Natural killer cell (primary cell): ENCODE measurements at regions not wholly inside any gene's neighbourhood (a gene's known extent, or its start where the extent isn't known, plus 50 kb on each side); places are given as distances from the start of the nearest gene placed in this dataset.

ENCODE experiments used
- ATAC-seq, 3 donors: fragments of 150-1000 bp in 2 of 3; fragments of 200-7000 bp in 1 of 3; cut with Tn5 transposase; 1 replicate in 1 of 3; 2 replicates in 2 of 3; pipeline ENCODE4 v1.10.0; 2021; ENCODE audit warnings: mild to moderate bottlenecking in 2 of 3, moderate library complexity in 2 of 3
- DNase-seq, 2 donors: peaks; one replicate each; pipeline versions ENCODE4 v3.0.0 to v3.0.0-alpha.2; 2013 to 2021; ENCODE audit warnings: mixed read lengths in 1 of 2
- H3K27ac ChIP-seq: one replicate; pipeline ENCODE4 v1.5.1; 2013; ENCODE audit warnings: mild to moderate bottlenecking, low read length
- H3K27me3 ChIP-seq: one replicate; pipeline ENCODE4 v1.6.1; 2013; ENCODE audit warnings: low read length; ENCODE audit not compliant: control insufficient read depth, insufficient read depth
- H3K36me3 ChIP-seq: one replicate; pipeline ENCODE4 v1.6.1; 2013; ENCODE audit warnings: low read length; ENCODE audit not compliant: control insufficient read depth, insufficient read depth
- H3K4me1 ChIP-seq: one replicate; pipeline ENCODE4 v1.6.1; 2013; ENCODE audit warnings: low read length; ENCODE audit not compliant: control insufficient read depth, insufficient read depth
- H3K4me3 ChIP-seq: one replicate; pipeline ENCODE4 v1.5.1; 2013; ENCODE audit warnings: low read length
- H3K9me3 ChIP-seq: one replicate; pipeline ENCODE4 v1.6.1; 2013; ENCODE audit warnings: low read length; ENCODE audit not compliant: control insufficient read depth, insufficient read depth
- H3K27ac Mint-ChIP-seq, 2 donors: one replicate each; pipeline ENCODE4 v1.8.0; 2022; ENCODE audit warnings: mild to moderate bottlenecking in 2 of 2, mixed read lengths in 2 of 2, moderate library complexity in 1 of 2
- H3K27me3 Mint-ChIP-seq, 2 donors: one replicate each; pipeline ENCODE4 v1.8.0; 2022; ENCODE audit warnings: low read depth in 2 of 2, mixed read lengths in 2 of 2
- H3K36me3 Mint-ChIP-seq: one replicate; pipeline ENCODE4 v1.8.0; 2022; ENCODE audit warnings: mixed read lengths
- H3K4me1 Mint-ChIP-seq, 2 donors: one replicate each; pipeline ENCODE4 v1.8.0; 2022; ENCODE audit warnings: mixed read lengths in 2 of 2
- H3K4me3 Mint-ChIP-seq: one replicate; pipeline ENCODE4 v1.8.0; 2022; ENCODE audit warnings: mild to moderate bottlenecking, moderate library complexity, mixed read lengths
- H3K9me3 Mint-ChIP-seq, 2 donors: one replicate each; pipeline ENCODE4 v1.8.0; 2022; ENCODE audit warnings: mixed read lengths in 2 of 2
- WGBS: methylation state at CpG from one replicate; pipeline ENCODE4 v1.1.7; 2013; ENCODE audit warnings: missing lambda C conversion rate; ENCODE audit not compliant: insufficient coverage; 5-methylcytosine and 5-hydroxymethylcytosine counted together
- intact Hi-C: fragments of 100-400 bp; cut with micrococcal nuclease; formaldehyde crosslinking; loops from one replicate; pipeline ENCODE4 v1.14.2; 2022
- TF ChIP-seq, protein P1 (sequence below): fragments of 200-600 bp; IDR thresholded peaks from one replicate; pipeline ENCODE4 v1.8.0; 2022; ENCODE audit warnings: antibody characterized with exemption

GRCh38 chr3:67781218-67781617 is 126.8 kb upstream of the SUCLG2 start:
- no peaks in the 10 kb centered on the region for H3K27me3 ChIP-seq
- 92% methylated on average over 11 of the region's 11 CpGs for WGBS

DNA sequence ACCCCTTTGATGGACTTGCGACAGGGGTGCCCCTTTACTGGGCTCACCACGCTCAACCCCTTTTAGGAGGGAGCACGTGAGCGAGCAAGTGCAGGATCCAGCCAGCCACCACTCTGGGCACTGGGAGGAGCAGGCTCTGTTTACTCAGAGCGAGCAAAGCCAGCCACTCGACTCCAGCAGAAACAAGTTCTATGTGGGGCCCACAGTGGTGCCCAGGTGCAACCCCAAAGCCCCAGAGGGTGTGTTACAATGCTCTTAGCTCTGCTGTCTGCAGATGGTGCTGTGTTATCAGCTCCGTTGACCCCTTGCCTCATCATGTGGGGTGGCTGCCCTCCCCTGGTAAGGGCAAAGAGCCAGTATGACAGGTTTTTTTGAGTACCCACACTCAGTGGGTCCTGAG is 120.3 kb upstream of the SUCLG2 start:
- Mint-ChIP-seq H3K36me3 (peaks cover 10% of the 10 kb centered on the region), H3K4me3 (no peak overlapping the region), H3K27me3 (peaks cover 13 to 35% of the 10 kb centered on the region in 2 donors), H3K27ac (no peak overlapping the region), H3K4me1 (no peaks in the 10 kb centered on the region), H3K9me3 (peaks cover 0 to 2% of the 10 kb centered on the region in 2 donors)
- 88% methylated on average over 7 of the region's 7 CpGs for whole genome bisulfite sequencing
- no peaks in the 10 kb centered on the region for H3K36me3 ChIP-seq
- intact Hi-C loops = no loop called here
- H3K4me3 ChIP-seq = no peak overlapping the region
- TF ChIP-seq, protein P1, sequence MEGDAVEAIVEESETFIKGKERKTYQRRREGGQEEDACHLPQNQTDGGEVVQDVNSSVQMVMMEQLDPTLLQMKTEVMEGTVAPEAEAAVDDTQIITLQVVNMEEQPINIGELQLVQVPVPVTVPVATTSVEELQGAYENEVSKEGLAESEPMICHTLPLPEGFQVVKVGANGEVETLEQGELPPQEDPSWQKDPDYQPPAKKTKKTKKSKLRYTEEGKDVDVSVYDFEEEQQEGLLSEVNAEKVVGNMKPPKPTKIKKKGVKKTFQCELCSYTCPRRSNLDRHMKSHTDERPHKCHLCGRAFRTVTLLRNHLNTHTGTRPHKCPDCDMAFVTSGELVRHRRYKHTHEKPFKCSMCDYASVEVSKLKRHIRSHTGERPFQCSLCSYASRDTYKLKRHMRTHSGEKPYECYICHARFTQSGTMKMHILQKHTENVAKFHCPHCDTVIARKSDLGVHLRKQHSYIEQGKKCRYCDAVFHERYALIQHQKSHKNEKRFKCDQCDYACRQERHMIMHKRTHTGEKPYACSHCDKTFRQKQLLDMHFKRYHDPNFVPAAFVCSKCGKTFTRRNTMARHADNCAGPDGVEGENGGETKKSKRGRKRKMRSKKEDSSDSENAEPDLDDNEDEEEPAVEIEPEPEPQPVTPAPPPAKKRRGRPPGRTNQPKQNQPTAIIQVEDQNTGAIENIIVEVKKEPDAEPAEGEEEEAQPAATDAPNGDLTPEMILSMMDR = no peak
- no peak for DNase-seq
- H3K9me3 ChIP-seq = no peaks in the 10 kb centered on the region
- no peaks in the 10 kb centered on the region for H3K27me3 ChIP-seq
- no peak overlapping the region for H3K27ac ChIP-seq
- ATAC-seq = no peak
- H3K4me1 ChIP-seq = no peaks in the 10 kb centered on the region

More at GRCh38 chr3:67781218-67781617, 126.8 kb upstream of the SUCLG2 start:
- no peak overlapping the region for H3K27ac Mint-ChIP-seq
- no peak overlapping the region for H3K4me3 Mint-ChIP-seq
- Histone ChIP-seq H3K9me3 (peaks cover 4% of the 10 kb centered on the region), H3K4me3 (no peak overlapping the region), H3K27ac (no peak overlapping the region), H3K4me1 (no peaks in the 10 kb centered on the region), H3K36me3 (no peaks in the 10 kb centered on the region)
- peaks cover 2 to 5% of the 10 kb centered on the region in 2 donors for H3K9me3 Mint-ChIP-seq
- H3K27me3 Mint-ChIP-seq = peaks cover 23 to 35% of the 10 kb centered on the region in 2 donors
- peaks cover 24% of the 10 kb centered on the region for H3K36me3 Mint-ChIP-seq
- ATAC-seq = no peak
- TF ChIP-seq, protein P1 = no peak
- intact Hi-C loops = no loop called here
- DNase-seq = no peak
- no peaks in the 10 kb centered on the region for H3K4me1 Mint-ChIP-seq

- H3K36me3 ChIP-seq = no peaks in the 10 kb centered on the region
- Mint-ChIP-seq H3K9me3 (peaks cover 10 to 25% of the 10 kb centered on the region in 2 donors), H3K4me3 (no peak overlapping the region), H3K27ac (no peak overlapping the region), H3K27me3 (peaks cover 15 to 24% of the 10 kb centered on the region in 2 donors), H3K36me3 (peaks cover 22% of the 10 kb centered on the region), H3K4me1 (no peaks in the 10 kb centered on the region)
- H3K9me3 ChIP-seq = peaks cover 7% of the 10 kb centered on the region
- TF ChIP-seq, protein P1 = no peak
- H3K4me3 ChIP-seq = no peak overlapping the region
- H3K4me1 ChIP-seq = no peaks in the 10 kb centered on the region
- H3K27ac ChIP-seq = no peak overlapping the region
- no peaks in the 10 kb centered on the region for H3K27me3 ChIP-seq
- ATAC-seq (no peak), DNase-seq (no peak)
- intact Hi-C loops = no loop called here
- 67% methylated on average over 1 of the region's 2 CpGs for WGBS
Observed at GRCh38 chr3:67765575-67765974, 111.2 kb upstream of the SUCLG2 start.

DNA sequence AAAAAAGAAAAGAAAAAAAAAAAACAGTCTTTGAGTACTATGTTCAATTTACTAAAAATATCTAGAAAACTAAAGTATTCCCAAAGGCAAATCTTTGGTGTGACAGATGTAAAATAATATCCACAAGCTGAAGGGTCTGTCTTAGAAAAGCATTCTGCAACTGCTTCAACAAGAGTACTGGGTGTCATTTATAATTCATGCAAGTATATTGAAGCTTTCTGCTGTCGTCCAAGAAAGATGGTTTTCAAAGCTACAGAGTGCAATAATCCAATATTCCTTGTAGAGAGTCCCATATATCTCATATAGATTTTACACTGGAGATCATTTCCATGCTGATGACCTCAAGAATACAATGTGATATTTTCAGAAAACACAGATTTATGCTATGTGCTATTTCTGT is 90.9 kb upstream of the SUCLG2 start:
- ATAC-seq = no peak
- intact Hi-C loops = no loop called here
- Mint-ChIP-seq H3K4me3 (no peak overlapping the region), H3K27me3 (peaks cover 19 to 25% of the 10 kb centered on the region in 2 donors), H3K9me3 (no peaks in the 10 kb centered on the region), H3K4me1 (no peaks in the 10 kb centered on the region), H3K27ac (no peak overlapping the region), H3K36me3 (peaks cover 17% of the 10 kb centered on the region)
- TF ChIP-seq, protein P1 = no peak
- Histone ChIP-seq H3K36me3 (no peaks in the 10 kb centered on the region), H3K4me3 (no peak overlapping the region), H3K27me3 (no peaks in the 10 kb centered on the region), H3K27ac (no peak overlapping the region), H3K9me3 (no peaks in the 10 kb centered on the region), H3K4me1 (no peaks in the 10 kb centered on the region)
- WGBS = 100% methylated on average over 1 of the region's 1 CpG
- DNase-seq = no peak
